HCT116 (cell line): ENCODE measurements at regions not wholly inside any gene's neighbourhood (a gene's known extent, or its start where the extent isn't known, plus 50 kb on each side); places are given as distances from the start of the nearest gene placed in this dataset.
"Not testable (repeated sequence)": the region's sequence is repeated elsewhere in the genome, so short reads cannot be mapped to it uniquely, and the experiment has no call there.

ENCODE experiments used
- CBX3 ChIP-seq: IDR thresholded peaks from 2 replicates; pipeline ENCODE4 v1.6.1; 2012; ENCODE audit warnings: low read depth
- EZH2 ChIP-seq: fragments of 200-600 bp; sonication (generic); IDR thresholded peaks from 2 replicates; pipeline ENCODE4 v1.6.1; 2017; ENCODE audit warnings: antibody characterized with exemption, mixed run types
- JUND ChIP-seq: IDR thresholded peaks from 2 replicates; pipeline ENCODE4 v1.6.1; 2012
- RAD21 ChIP-seq: IDR thresholded peaks from 2 replicates; pipeline ENCODE4 v1.6.1; 2012; ENCODE audit warnings: low read depth, mild to moderate bottlenecking
- SIN3A ChIP-seq: IDR thresholded peaks from 2 replicates; pipeline ENCODE4 v1.6.1; 2012; ENCODE audit warnings: low read depth
- SP1 ChIP-seq: IDR thresholded peaks from 2 replicates; pipeline ENCODE4 v1.6.1; 2012; ENCODE audit warnings: low read depth
- SRF ChIP-seq: IDR thresholded peaks from 2 replicates; pipeline ENCODE4 v1.6.1; 2012; ENCODE audit warnings: low read depth
- YY1 ChIP-seq: IDR thresholded peaks from 2 replicates; pipeline ENCODE4 v1.6.1; 2011; ENCODE audit warnings: low read length, low read depth, moderate library complexity, mild to moderate bottlenecking; ENCODE audit not compliant: insufficient replicate concordance; ENCODE audit errors: extremely low read depth
- TF ChIP-seq, protein P1 (sequence below), 3 experiments: fragments of 200-600 bp in 1 of 3; sonication (generic) in 1 of 3; IDR thresholded peaks in 2 of 3; conservative IDR thresholded peaks in 1 of 3; 2 replicates each; pipeline ENCODE4 v1.5.1; 2012 to 2017; ENCODE audit warnings: low read depth in 2 of 3, low read length in 2 of 3, antibody characterized with exemption in 1 of 3, borderline replicate concordance in 1 of 3, control low read depth in 1 of 3, mild to moderate bottlenecking in 1 of 3, mixed read lengths in 1 of 3, mixed run types in 1 of 3, moderate library complexity in 1 of 3; ENCODE audit not compliant: insufficient read depth in 1 of 3
- TF ChIP-seq, protein P2 (sequence below): IDR thresholded peaks from 2 replicates; pipeline ENCODE4 v1.6.1; 2012
- TF ChIP-seq, protein P3 (sequence below): IDR thresholded peaks from 2 replicates; pipeline ENCODE4 v1.6.1; 2012
- TF ChIP-seq, protein P4 (sequence below): IDR thresholded peaks from 2 replicates; pipeline ENCODE4 v1.6.1; 2011; ENCODE audit warnings: mild to moderate bottlenecking, low read length, moderate library complexity; ENCODE audit not compliant: insufficient replicate concordance; ENCODE audit errors: extremely low read depth

DNA sequence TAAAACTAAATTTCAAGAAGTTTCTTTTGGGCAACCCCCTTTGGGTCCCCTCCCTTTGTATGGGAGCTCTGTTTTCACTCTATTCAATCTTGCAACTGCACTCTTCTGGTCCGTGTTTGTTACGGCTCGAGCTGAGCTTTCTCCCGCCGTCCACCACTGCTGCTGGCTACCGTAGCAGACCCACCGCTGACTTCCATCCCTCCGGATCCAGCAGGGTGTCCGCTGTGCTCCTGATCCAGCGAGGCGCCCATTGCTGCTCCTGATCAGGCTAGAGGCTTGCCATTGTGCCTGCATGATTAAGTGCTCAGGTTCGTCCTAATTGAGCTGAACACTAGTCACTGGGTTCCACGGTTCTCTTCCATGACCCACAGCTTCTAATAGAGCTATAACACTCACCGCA is 64.9 kb upstream of the ARSJ start:
- not testable (repeated sequence) for TF ChIP-seq YY1, SIN3A, SRF, RAD21, EZH2, CBX3, JUND, SP1
- TF ChIP-seq, protein P1, sequence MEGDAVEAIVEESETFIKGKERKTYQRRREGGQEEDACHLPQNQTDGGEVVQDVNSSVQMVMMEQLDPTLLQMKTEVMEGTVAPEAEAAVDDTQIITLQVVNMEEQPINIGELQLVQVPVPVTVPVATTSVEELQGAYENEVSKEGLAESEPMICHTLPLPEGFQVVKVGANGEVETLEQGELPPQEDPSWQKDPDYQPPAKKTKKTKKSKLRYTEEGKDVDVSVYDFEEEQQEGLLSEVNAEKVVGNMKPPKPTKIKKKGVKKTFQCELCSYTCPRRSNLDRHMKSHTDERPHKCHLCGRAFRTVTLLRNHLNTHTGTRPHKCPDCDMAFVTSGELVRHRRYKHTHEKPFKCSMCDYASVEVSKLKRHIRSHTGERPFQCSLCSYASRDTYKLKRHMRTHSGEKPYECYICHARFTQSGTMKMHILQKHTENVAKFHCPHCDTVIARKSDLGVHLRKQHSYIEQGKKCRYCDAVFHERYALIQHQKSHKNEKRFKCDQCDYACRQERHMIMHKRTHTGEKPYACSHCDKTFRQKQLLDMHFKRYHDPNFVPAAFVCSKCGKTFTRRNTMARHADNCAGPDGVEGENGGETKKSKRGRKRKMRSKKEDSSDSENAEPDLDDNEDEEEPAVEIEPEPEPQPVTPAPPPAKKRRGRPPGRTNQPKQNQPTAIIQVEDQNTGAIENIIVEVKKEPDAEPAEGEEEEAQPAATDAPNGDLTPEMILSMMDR (IDR thresholded peaks at IDR 0.05 in 2 of 3, conservative IDR thresholded peaks at IDR 0.05 in 1 of 3; ENCODE audit: borderline replicate concordance in 1 of 3, insufficient read depth in 1 of 3, low read depth in 2 of 3, low read length in 2 of 3) = not testable (repeated sequence)
- TF ChIP-seq, protein P2, sequence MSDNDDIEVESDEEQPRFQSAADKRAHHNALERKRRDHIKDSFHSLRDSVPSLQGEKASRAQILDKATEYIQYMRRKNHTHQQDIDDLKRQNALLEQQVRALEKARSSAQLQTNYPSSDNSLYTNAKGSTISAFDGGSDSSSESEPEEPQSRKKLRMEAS = not testable (repeated sequence)
- TF ChIP-seq, protein P3, sequence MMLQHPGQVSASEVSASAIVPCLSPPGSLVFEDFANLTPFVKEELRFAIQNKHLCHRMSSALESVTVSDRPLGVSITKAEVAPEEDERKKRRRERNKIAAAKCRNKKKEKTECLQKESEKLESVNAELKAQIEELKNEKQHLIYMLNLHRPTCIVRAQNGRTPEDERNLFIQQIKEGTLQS = not testable (repeated sequence)
- TF ChIP-seq, protein P4, sequence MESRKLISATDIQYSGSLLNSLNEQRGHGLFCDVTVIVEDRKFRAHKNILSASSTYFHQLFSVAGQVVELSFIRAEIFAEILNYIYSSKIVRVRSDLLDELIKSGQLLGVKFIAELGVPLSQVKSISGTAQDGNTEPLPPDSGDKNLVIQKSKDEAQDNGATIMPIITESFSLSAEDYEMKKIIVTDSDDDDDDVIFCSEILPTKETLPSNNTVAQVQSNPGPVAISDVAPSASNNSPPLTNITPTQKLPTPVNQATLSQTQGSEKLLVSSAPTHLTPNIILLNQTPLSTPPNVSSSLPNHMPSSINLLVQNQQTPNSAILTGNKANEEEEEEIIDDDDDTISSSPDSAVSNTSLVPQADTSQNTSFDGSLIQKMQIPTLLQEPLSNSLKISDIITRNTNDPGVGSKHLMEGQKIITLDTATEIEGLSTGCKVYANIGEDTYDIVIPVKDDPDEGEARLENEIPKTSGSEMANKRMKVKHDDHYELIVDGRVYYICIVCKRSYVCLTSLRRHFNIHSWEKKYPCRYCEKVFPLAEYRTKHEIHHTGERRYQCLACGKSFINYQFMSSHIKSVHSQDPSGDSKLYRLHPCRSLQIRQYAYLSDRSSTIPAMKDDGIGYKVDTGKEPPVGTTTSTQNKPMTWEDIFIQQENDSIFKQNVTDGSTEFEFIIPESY = not testable (repeated sequence)
